Uterus (tissue), 2 donors: ENCODE measurements at regions not wholly inside any gene's neighbourhood (a gene's known extent, or its start where the extent isn't known, plus 50 kb on each side); places are given as distances from the start of the nearest gene placed in this dataset.

ENCODE experiments used
- POLR2A ChIP-seq, 2 donors: fragments of 450-650 bp; IDR thresholded peaks; one replicate each; pipeline ENCODE4 v1.6.1; 2016; ENCODE audit warnings: antibody characterized with exemption in 2 of 2, mild to moderate bottlenecking in 1 of 2, moderate library complexity in 1 of 2
- TF ChIP-seq, protein P1 (sequence below), 4 experiments: fragments of 200-600 bp in 2 of 4; fragments of 450-650 bp in 2 of 4; sonication (generic) in 2 of 4; IDR thresholded peaks; one replicate each; pipeline ENCODE4 v1.5.1; 2016 to 2019; ENCODE audit warnings: antibody characterized with exemption in 4 of 4, mild to moderate bottlenecking in 2 of 4, moderate library complexity in 1 of 4

DNA sequence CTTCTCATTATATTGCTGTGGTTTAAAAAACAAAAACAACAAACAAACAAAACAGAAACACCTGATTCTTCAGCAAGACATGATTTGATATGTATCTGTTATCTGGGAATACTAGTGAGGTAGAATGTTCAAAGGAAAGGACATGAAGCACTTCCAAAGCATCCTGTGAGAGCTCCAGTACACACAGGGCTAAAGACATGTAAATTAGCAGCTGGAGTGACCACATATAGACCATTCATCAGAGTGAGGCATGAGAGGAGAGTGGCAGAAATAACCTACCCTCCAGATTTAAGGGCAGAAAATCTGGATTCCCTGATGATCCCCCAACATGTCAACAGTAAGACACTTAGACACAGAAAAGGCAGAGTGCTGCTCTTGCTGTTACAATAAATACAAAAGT lies 260.5 kb upstream of the CHRM3 start:
- TF ChIP-seq, protein P1, sequence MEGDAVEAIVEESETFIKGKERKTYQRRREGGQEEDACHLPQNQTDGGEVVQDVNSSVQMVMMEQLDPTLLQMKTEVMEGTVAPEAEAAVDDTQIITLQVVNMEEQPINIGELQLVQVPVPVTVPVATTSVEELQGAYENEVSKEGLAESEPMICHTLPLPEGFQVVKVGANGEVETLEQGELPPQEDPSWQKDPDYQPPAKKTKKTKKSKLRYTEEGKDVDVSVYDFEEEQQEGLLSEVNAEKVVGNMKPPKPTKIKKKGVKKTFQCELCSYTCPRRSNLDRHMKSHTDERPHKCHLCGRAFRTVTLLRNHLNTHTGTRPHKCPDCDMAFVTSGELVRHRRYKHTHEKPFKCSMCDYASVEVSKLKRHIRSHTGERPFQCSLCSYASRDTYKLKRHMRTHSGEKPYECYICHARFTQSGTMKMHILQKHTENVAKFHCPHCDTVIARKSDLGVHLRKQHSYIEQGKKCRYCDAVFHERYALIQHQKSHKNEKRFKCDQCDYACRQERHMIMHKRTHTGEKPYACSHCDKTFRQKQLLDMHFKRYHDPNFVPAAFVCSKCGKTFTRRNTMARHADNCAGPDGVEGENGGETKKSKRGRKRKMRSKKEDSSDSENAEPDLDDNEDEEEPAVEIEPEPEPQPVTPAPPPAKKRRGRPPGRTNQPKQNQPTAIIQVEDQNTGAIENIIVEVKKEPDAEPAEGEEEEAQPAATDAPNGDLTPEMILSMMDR (IDR thresholded peaks at IDR 0.05), result no peak
- no peak for TF ChIP-seq POLR2A (IDR thresholded peaks at IDR 0.05)
